ENCODE measurements at regions not wholly inside any gene's neighbourhood (a gene's known extent, or its start where the extent isn't known, plus 50 kb on each side); places are given as distances from the start of the nearest gene placed in this dataset.

DNA sequence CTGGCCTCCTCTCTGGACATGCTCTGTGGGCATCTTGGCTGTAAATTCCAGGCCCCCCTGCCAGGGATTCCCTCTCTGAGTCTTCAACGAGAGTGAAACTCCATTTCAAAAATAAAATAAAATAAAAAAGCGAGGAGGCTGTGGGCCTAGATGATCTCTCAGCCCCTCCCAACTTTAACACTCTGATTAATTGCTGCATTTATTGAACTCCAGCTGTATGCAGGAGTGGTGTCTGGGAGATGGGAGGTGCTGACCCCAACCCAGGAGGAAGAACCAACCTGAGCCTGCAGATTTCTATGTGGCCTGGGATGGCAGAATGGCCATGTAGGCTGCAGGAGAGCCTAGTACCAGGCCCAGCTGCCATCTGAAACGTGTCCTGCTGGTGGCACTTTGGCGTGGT, 154.5 kb upstream of the IER5L start:
- DNase-seq (no peak), ATAC-seq (ENCODE audit: insufficient read depth, low FRiP score) (no peak)
- 77% methylated on average over 4 of the region's 4 CpGs for WGBS, 2 donors
- Histone ChIP-seq H3K27ac (ENCODE audit: low read depth in 1 of 2, low read length in 1 of 2) (peak overlapping the region in 1 of 2 donors; percentile 55), H3K36me3 (ENCODE audit: control insufficient read depth in 4 of 4, insufficient read depth in 4 of 4, low read length in 4 of 4) (no peaks in the 10 kb centered on the region), H3K9me3 (ENCODE audit: control insufficient read depth in 4 of 4, insufficient read depth in 3 of 4, low read length in 3 of 4) (peaks cover 0 to 6% (median 2%) of the 10 kb centered on the region in 4 donors), H3K9ac (ENCODE audit: insufficient read depth in 1 of 2, low read length in 2 of 2) (no peak overlapping the region), H3K4me3 (no peak overlapping the region), H3K27me3 (ENCODE audit: control insufficient read depth in 3 of 3, insufficient read depth in 3 of 3, low read length in 2 of 3) (no peaks in the 10 kb centered on the region), H3K4me1 (ENCODE audit: control insufficient read depth in 5 of 5, insufficient read depth in 5 of 5, low read length in 5 of 5) (peaks cover 0 to 53% (median 23%) of the 10 kb centered on the region in 5 donors)
- TF ChIP-seq, protein P1, sequence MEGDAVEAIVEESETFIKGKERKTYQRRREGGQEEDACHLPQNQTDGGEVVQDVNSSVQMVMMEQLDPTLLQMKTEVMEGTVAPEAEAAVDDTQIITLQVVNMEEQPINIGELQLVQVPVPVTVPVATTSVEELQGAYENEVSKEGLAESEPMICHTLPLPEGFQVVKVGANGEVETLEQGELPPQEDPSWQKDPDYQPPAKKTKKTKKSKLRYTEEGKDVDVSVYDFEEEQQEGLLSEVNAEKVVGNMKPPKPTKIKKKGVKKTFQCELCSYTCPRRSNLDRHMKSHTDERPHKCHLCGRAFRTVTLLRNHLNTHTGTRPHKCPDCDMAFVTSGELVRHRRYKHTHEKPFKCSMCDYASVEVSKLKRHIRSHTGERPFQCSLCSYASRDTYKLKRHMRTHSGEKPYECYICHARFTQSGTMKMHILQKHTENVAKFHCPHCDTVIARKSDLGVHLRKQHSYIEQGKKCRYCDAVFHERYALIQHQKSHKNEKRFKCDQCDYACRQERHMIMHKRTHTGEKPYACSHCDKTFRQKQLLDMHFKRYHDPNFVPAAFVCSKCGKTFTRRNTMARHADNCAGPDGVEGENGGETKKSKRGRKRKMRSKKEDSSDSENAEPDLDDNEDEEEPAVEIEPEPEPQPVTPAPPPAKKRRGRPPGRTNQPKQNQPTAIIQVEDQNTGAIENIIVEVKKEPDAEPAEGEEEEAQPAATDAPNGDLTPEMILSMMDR (IDR thresholded peaks at IDR 0.05; ENCODE audit: control extremely low read depth, extremely low read depth), result no peak

DNA sequence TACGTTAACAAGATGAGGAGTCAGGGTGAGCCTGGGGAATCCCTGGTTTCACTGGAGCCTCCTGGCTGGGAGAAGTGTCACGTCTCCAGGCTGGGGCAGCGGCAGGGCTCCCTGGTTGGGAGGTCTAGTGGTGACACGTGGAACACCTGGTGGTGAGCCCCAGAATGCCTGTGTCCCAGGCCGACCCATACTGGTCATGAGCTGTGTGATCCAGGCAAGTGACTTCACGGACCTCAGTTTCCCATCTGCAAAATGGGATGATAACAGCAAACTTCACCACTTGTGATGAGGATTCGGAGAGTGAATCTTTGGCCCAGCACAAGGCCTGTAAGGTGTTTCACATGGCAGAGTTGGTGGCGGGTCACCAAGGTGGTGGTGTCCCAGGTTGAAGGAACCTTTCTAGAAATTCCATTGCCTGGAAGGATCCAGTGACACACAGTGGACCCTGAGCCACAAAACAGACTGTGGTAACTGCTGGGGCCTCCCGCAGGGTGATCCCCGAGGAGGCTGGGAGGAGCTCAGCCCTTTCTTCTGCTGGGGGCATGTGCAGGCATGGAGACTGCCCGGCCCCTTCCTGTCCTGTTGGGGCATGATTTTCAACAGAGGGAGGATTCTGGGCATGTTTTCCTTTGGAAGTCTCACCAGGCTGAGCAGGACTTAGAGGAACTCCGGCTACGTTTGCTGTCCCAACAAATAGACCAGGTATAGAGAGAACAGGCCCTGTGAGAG, 153.9 kb upstream of the IER5L start:
- Histone ChIP-seq H3K27me3 (ENCODE audit: control insufficient read depth in 3 of 3, insufficient read depth in 3 of 3, low read length in 2 of 3) (no peaks in the 10 kb centered on the region), H3K36me3 (ENCODE audit: control insufficient read depth in 4 of 4, insufficient read depth in 4 of 4, low read length in 4 of 4) (no peaks in the 10 kb centered on the region), H3K9ac (ENCODE audit: insufficient read depth in 1 of 2, low read length in 2 of 2) (no peak overlapping the region), H3K4me1 (ENCODE audit: control insufficient read depth in 5 of 5, insufficient read depth in 5 of 5, low read length in 5 of 5) (peaks cover 0 to 47% (median 22%) of the 10 kb centered on the region in 5 donors), H3K9me3 (ENCODE audit: control insufficient read depth in 4 of 4, insufficient read depth in 3 of 4, low read length in 3 of 4) (peaks cover 0 to 6% (median 2%) of the 10 kb centered on the region in 4 donors), H3K4me3 (no peak overlapping the region), H3K27ac (ENCODE audit: low read depth in 1 of 2, low read length in 1 of 2) (peak overlapping the region in 1 of 2 donors; percentile 55)
- WGBS, 2 donors, result 84 to 85% methylated on average over 13 of the region's 13 CpGs
- no peak for DNase-seq
- no peak for ATAC-seq (ENCODE audit: insufficient read depth, low FRiP score)
- TF ChIP-seq, protein P1 (IDR thresholded peaks at IDR 0.05; ENCODE audit: control extremely low read depth, extremely low read depth), result no peak

DNA sequence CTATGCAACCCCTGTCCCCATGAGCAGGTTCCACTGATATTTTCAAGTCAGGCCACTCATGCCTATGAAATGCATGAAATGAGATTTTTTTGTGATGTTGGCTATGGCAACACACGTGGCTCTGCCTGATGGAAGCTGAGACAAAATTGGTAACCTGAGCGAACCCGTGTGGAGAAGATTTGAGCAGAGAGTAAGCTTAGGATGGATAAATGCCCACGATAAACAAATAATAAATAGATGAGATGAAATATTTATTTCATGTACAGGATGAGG, 153.4 kb upstream of the IER5L start:
- Histone ChIP-seq H3K4me1 (ENCODE audit: control insufficient read depth in 5 of 5, insufficient read depth in 5 of 5, low read length in 5 of 5) (peaks cover 0 to 43% (median 21%) of the 10 kb centered on the region in 5 donors), H3K9ac (ENCODE audit: insufficient read depth in 1 of 2, low read length in 2 of 2) (no peak overlapping the region), H3K9me3 (ENCODE audit: control insufficient read depth in 4 of 4, insufficient read depth in 3 of 4, low read length in 3 of 4) (peaks cover 0 to 6% (median 2%) of the 10 kb centered on the region in 4 donors), H3K27ac (ENCODE audit: low read depth in 1 of 2, low read length in 1 of 2) (no peak overlapping the region), H3K36me3 (ENCODE audit: control insufficient read depth in 4 of 4, insufficient read depth in 4 of 4, low read length in 4 of 4) (no peaks in the 10 kb centered on the region), H3K27me3 (ENCODE audit: control insufficient read depth in 3 of 3, insufficient read depth in 3 of 3, low read length in 2 of 3) (no peaks in the 10 kb centered on the region), H3K4me3 (no peak overlapping the region)
- 79 to 89% methylated on average over 4 of the region's 4 CpGs for WGBS, 2 donors
- TF ChIP-seq, protein P1 (IDR thresholded peaks at IDR 0.05; ENCODE audit: control extremely low read depth, extremely low read depth), result no peak
- ATAC-seq (ENCODE audit: insufficient read depth, low FRiP score) (no peak), DNase-seq (no peak)

Measured in lung (tissue), 11 donors.